HG02759 (cell line): ENCODE measurements at regions not wholly inside any gene's neighbourhood (a gene's known extent, or its start where the extent isn't known, plus 50 kb on each side); places are given as distances from the start of the nearest gene placed in this dataset.

Experiments
- ATAC-seq: cut with Tn5 transposase; IDR thresholded peaks from one replicate; pipeline ENCODE4 v1.9.1; 2021; ENCODE audit warnings: mild to moderate bottlenecking, moderate library complexity; ENCODE audit not compliant: unreplicated experiment

DNA sequence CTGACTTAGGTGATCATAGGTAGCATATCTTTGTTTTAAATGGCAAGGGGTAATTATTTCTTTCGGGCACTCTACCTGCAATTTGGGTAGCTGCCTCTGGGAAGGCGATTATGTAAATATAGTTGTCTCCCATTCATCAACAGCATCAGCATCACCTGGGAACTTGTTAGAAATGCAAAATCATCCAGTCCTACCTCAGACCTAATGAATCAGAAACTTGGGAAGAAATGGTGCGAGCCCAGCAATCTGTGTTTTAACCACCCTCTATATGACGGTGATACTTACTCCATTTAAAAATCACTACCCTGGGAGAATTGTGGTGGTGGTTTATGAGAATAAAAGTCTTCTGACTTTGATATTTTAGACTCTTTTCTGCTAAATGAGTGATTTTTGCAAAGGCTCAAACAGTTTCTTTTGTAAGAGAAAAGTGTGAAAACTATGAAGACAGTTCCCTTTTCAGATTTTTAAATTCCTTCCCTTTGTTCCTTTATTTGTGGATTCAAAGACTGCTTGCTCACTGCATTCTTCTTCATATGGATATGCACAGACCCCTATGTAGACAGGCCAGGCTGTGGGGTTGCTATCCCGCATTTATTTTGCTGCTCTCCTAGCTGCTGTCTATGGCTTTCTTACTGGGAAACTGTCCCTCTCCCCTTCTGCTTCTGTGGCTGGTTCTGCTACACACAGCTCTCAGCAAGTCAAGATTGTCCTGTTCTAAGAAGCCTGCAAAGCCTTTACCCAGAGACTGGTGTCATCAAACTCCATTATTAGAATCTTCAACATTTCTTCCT lies 365.3 kb downstream of the RNF144B start:
- ATAC-seq, result no peak

GRCh38 chr6:18753076-18753475 lies 365.9 kb downstream of the RNF144B start:
- no peak for ATAC-seq

- ATAC-seq, result no peak
Measured at GRCh38 chr6:18763086-18763485, 375.9 kb downstream of the RNF144B start.

- ATAC-seq, result no peak
Measured at GRCh38 chr6:18784794-18785193, 397.6 kb downstream of the RNF144B start.

GRCh38 chr6:18785810-18786490 lies 398.8 kb downstream of the RNF144B start:
- ATAC-seq, result no peak

DNA sequence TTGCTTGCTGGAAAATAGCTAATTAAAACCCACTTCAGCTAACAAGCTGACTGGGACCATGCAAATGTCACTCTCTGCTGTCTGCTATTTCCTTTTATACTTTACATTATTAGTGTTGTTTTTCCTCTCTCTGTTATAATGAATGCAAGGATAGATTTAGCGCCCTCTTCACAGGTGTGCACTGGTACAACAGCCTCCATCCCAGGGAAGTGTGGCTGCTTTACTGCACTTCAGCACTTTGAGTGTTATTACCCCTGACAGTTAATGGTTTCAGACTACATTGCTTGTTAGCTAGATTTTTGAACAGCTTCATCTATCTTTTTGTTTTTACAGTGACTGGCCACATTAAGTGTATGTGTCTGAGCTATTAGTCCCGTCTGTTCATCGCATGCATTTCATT lies 405.7 kb downstream of the RNF144B start:
- ATAC-seq, result no peak

DNA sequence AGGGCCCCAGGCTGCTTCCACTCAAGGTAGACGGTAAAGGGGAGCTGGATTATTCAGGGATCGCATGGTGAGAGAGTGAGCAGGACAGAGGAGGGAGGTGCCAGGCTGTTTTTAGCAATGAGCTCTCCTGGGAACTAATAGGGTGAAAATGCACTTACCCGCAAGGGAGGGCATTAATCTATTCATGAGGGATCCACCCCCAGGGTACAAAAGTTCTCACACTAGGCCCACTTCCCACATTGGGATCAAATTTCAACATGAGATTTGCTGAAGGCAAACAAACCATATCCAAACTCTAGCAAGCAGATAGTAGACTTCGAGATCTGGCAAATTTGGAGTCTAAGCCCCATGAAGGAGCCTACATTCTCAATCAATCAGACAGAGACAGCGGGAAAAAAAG lies 408.6 kb downstream of the RNF144B start:
- ATAC-seq, result no peak

DNA sequence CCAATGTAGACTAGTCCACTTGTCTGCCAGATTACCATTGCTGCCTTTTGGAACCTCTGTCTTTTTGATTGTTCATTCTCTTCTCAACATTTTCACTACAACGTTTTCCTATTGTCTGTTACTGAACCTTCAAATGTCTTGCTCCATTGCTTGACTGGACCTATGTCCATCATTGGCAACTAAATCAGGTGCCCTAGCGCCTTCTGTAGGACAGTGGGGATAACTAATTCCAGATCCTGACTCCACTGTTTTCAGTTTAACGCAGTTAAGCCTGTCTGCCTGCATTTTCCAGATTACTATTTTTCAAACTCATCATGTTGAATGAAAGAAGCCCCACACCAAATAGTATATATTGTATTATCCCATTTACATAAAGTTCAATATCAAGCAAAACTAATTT lies 433.6 kb downstream of the RNF144B start:
- no peak for ATAC-seq

GRCh38 chr6:18823782-18824386 lies 436.7 kb downstream of the RNF144B start:
- no peak for ATAC-seq

GRCh38 chr6:18829272-18829870 lies 442.2 kb downstream of the RNF144B start:
- no peak for ATAC-seq

GRCh38 chr6:18835976-18836375 lies 448.8 kb downstream of the RNF144B start:
- no peak for ATAC-seq

- no peak for ATAC-seq
Measured at GRCh38 chr6:18837013-18837412, 449.9 kb downstream of the RNF144B start.

DNA sequence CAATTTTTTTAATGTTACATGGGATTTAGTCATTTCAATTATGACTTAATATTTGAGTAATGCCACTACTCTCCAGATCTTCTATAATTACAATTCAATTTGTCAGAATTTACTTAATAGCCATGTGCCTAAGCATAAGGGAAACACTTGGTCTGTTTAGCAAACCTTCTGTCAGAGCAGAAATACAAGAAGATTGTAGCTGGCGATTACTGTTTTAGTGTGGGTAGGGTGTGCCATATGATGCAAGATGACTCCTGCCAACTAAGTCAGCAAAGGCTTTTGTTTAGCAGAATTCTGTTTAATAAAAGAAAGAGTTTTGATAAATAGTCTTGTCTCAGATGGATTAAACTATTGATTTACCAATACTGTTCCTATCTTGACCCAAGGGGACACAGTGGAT lies 455.4 kb downstream of the RNF144B start:
- no peak for ATAC-seq

DNA sequence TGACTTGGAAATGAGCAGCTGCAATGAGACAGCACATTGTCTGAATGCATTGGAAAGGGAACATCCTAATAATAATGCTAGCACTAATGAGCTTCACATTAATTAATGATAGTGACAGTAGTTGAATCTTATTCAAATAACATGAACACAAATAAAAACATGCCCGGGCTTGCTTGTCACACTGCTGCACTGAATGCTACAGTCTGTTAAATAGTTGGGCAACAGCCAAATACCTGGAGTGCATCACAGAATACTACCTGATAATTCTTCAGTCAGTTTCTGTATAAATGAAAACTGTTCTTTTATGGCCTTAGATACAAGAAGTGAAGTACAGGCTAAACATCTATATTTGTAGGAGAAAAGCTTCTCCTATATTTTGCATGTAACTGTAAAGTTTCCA lies 458.7 kb downstream of the RNF144B start:
- ATAC-seq, result no peak

GRCh38 chr6:18846327-18846726 lies 459.2 kb downstream of the RNF144B start:
- ATAC-seq, result no peak

DNA sequence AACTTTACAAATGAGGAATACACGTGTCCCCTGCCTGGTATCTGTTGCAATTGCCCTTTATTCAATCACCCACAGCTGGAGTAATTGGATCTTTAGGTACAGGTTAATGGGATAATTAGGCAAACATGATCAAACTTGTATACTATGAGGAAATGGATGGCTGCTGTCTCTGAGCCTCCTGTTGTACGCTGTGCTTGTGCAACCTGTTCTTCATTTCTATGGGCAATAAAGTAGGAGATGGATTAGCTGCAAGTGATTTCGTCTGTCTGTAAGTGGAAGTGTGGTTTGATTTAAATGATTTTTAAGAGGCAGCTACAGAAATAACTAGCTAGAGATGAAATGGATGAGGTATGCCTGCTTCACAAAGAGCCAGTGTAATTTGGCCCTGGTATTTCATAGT lies 474.1 kb downstream of the RNF144B start:
- ATAC-seq, result no peak

GRCh38 chr6:18883268-18883667 lies 496.1 kb downstream of the RNF144B start:
- ATAC-seq, result no peak

DNA sequence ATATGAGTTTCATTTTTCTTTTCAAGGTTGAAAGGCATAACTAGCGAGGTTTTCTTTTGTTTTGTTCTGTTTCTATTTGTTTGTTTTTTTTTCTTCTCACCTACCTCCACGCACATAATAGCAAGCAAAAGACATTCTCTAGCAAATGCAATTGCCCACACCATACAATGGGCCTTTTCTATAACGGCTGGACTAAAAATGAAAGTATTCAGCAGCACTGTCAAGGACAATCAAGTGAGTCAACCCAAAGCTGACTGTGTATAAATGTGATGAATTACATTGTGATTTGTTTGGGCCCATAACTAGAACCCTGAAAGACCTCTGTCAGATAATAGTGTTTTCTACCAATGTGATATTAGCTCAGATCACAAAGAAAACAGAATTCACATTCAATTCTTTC lies 496.7 kb downstream of the RNF144B start:
- no peak for ATAC-seq

DNA sequence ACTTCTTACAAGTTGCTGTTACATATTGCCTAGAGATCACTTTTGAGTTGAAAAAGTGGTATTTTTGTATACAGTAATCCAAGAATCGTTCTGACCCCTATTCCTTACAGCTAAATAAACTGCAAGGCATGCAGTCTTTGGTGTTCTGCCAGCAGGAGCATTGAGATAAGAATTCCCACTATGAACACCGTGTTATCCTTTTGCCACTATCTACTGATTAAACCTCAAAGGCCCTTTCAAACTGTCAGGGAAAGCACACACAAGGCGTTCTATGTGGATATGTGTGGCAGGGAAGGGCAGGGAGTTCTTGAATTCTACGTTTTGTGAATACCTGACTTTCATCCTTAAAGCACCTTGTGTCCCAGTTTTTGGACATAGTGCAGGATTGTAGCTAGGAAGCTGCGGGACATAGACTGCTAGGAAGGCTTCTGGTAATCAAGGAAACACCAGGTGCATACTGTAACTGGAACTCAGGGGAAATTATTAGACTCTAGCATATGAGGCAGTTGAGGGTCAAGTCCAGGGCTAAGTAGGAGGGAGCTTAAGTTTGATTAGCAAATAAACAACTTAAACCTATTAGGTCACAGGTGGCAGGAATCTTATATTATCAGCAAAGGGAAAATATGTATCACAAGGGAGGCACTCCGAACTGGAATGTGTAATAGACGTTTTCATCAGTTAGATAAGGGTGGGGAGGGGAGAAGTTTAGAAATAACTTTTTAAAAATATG lies 506.6 kb downstream of the RNF144B start:
- ATAC-seq, result no peak

- ATAC-seq, result no peak
Measured at GRCh38 chr6:18897350-18897749, 510.2 kb downstream of the RNF144B start.

DNA sequence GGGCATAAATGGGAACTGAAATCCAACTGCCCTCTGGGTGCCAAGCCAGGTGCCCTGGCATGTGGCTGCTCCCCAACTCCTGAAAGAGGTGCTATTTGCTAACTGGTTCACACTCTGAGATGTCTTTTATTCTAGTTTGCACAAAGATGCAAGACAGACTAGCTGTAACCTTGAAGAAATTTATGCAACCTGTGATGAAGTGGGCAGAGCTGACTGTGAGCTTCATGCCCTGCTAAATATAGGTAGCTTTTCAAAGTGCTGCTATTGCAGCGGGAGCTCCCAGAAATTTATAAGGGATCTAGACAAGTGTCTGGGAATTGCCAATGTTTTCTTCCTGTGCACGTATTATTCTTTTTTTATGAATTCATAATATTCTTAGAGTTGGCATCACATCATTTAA lies 517.5 kb downstream of the RNF144B start:
- ATAC-seq, result no peak
